IPS DF 19.7 (cell line): ENCODE measurements at regions not wholly inside any gene's neighbourhood (a gene's known extent, or its start where the extent isn't known, plus 50 kb on each side); places are given as distances from the start of the nearest gene placed in this dataset.
A peak's percentile ranks its signal among the peaks of the same experiment; 100 is the strongest.
"Not testable (repeated sequence)": the region's sequence is repeated elsewhere in the genome, so short reads cannot be mapped to it uniquely, and the experiment has no call there.

Experiments
- DNase-seq: peaks from one replicate; pipeline ENCODE4 v3.0.0-alpha.2; 2013; ENCODE audit warnings: low read depth, low spot score

DNA sequence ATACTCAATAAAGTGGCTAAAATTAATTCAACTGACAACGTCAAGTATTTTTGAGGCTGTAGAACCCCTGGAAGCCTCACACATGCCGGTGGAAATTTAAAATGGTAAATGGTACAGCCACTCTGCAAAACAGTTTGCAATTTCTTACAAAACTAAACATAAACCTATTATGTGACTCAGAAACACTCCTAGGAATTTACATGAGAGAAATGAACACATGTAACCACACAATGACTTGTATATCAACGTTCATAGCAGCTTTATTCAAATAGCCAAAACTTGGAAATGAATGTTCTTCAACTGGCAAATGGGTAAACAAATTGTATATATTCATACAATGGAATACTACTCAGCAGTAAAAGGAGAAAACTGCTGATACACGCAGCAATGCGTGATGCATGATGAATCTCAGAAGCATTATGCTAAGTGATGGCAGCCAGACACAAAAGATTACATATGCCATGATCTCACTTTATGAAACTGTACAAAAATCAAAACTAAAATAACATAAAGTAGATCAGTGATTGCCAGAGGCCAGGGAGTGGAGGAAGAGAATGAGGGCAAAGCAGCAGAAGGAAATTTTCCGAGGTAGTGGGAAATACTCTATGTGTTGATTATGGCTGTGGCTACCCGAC is 112.5 kb downstream of the FAM50B start:
- DNase-seq: no peak

- no peak for DNase-seq
Observed at GRCh38 chr6:3962291-3963280, 113.4 kb downstream of the FAM50B start.

DNA sequence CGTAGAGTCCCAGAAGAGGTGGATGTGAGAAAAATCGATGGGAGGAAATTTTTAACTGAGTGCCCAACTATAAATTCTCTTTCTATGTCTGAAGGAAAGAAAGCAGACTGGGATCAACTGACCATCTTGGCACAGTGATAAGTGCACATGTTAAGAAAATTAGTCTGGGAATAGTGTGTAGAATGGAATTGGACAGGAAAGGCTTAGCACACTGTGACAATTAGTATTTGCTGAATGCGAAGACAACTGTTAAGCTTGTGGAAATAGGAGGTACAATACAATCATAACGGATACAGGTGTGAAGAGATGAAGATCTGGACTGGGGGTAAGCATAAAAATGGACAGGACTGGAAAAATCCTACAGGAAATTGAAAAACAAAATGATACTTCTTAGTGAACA is 114.3 kb downstream of the FAM50B start:
- no peak for DNase-seq

DNA sequence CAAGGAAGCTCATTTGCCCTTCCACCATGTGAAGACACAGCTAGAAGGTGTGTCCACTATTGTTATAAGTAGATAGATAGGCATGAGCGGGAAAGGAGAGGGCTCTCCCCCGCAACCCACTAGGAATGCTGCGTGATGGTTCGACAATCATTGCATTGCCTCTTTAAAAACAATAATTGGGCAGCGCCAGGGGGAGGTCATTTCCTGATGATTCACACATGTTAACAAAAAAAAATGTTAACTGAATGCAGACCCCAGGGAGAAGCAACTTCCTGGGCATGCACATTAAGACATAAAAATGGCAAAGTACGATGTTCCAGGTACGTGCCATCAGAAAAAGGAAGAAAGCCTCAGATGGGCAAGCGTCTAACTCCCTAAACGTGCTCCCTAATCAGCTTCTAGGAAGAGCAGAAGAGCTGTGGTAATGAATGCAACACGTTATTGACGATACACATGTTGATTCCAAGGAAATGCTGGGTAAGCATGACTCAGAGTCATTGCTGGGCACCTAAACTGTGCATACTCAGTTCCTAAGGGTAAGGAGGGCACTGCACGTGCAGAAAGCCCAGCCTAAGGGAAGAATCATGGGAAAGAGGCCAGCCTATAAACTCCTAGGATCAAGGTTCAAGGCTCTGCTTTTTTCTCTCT is 113.7 kb downstream of the FAM217A start:
- no peak for DNase-seq

GRCh38 chr6:3966426-3966825 is 112.5 kb downstream of the FAM217A start:
- DNase-seq: no peak

DNA sequence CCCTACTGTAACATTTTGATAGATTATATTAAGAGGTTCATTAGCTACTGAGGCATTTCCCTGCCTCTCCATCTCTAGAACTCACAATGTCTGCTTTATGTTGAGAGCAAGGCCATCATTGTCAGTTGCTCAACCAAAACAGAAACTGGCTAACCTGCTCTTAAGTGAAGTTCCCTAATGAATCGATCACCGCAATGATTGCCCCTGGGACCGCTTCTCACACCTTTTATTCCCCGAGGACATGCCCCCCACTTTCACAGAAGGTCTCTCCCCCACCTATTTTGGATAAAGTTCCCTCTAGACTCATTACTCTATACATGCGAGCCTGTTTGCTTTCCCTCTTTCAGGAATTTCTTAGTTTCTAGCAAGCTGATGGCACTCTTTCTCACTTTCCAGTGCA is 108.8 kb downstream of the FAM217A start:
- DNase-seq: no peak

DNA sequence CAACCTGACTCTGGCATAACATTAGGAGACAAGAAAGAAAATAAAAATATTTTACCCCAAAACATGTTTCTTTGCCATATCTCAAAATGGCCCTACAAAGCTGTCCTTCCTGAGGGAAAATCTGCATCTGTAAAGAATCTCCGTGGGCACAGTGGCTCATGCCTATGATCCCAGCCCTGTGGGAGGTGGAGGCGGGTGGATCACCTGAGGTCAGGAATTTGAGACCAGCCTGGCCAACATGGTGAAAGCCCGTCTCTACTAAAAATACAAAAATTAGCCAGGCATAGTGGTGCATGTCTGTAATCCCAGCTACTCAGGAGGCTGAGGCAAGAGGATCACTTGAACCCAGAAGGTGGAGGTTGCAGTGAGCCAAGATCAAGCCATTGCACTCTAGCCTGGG is 105.8 kb downstream of the FAM217A start:
- not testable (repeated sequence) for DNase-seq

GRCh38 chr6:3977875-3978711 is 100.8 kb downstream of the FAM217A start:
- peak; percentile 63 for DNase-seq

- DNase-seq: not testable (repeated sequence)
Observed at GRCh38 chr6:3978966-3979365, 100.0 kb downstream of the FAM217A start.

DNA sequence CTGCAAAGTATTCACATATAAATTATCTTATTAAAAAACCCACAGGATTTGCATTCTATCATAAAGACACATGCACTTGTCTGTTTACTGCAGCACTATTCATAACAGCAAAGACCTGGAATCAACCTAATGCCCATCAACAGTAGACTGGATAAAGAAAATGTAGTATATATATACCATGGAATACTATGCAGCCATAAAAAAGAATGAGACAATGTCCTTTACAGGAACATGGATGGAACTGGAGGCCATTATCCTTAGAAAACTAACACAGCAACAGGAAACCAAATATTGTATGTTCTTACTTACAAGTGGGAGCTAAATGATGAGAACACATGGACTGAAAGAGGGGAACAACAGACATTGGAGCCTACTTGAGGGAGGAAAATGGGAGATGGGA is 97.0 kb downstream of the FAM217A start:
- no peak for DNase-seq

DNA sequence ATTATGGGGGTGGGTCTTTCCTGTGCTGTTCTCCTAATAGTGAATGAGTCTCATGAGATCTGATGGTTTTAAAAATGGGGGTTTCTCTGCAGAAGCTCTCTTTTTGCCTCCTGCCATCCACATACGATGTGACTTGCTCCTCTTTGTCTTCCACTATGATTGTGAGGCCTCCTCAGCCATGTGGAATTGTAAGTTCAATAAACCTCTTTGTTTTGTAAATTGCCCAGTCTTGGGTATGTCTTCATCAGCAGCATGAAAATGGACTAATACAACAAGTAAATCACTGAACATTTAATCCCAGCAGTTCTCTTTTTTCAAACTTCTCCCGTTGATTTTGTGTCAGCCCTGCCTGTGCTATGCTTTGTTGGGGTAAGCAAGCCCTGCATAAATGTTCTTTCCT is 95.2 kb downstream of the FAM217A start:
- no peak for DNase-seq

DNA sequence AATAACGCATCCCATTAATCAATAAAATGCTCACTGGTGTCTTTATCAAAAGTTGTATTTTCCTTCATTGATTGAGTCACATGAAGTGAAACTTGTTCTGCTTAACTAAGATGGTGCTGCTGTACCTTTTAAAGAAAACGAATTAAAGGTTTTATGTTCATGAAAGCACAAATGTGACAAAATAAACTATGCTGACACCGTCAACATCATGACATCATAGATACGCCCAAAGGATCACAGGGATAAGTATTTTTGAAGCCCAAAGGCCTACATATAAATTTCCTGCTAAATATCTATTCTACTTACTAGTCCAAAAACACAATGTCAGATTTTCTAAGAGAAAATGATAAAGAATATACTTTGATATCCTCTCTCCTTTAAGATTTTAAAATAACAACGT is 94.4 kb downstream of the FAM217A start:
- no peak for DNase-seq

- no peak for DNase-seq
Observed at GRCh38 chr6:3986241-3986640, 92.7 kb downstream of the FAM217A start.

- no peak for DNase-seq
Observed at GRCh38 chr6:3987053-3987452, 91.9 kb downstream of the FAM217A start.

- DNase-seq: no peak
Observed at GRCh38 chr6:3987576-3987975, 91.4 kb downstream of the FAM217A start.

DNA sequence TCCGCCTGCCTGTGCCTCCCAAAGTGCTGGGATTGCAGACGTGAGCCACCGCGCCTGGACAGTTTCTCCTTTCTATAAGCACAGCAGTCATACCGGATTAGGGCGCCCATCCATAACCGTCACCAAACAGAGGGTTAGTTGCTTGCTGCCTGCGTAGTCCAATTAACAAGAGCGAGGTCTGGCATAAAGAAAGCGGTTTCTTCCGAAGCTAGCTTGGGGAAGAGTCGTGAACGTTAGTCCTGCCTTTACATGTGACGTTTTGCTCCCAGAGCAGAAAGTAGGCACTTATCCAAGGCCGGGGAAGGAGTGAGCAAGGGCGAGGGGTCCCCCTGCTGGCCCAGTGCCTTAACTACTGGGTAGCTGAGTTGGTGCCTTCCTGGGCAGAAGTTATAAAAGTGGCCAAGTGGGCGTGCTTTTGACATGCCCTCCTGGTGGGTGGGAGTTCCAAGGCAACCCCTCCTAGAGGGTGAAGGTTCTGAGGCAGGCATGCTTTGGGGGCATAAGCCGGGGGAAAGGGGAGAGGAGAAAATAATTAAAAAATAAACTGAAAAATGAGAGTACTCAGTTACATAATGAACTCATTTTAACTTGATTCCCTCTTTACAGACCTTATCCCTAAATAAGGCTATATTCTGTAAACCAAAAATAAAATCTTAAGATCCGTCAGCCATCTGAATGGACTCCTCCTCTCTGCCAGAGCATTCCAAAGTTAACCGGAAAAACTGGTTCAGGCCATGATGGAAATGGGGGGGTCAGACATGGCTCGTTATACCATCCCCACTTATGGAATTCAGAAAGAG is 88.0 kb downstream of the FAM217A start:
- DNase-seq: peak; percentile 50

- no peak for DNase-seq
Observed at GRCh38 chr6:3991941-3992340, 87.0 kb downstream of the FAM217A start.

DNA sequence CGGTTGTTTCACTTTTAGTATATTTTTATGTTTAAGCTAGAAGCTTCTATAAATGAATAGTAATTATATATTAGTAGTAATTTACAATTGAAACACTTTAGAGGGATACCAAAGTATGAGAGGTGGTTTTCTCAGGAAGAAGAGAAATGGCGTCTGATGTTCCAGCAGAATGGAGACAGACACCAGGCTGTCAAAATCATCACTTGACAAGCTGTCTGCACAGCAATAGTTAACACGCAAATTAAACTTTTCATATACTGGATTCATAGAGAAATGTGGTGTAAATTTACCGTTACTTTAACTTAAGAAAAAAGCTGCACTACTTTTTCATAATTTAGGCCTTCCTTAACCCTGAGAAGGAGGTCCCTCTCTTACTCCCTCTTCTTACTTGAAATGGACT is 82.6 kb downstream of the FAM217A start:
- DNase-seq: no peak

DNA sequence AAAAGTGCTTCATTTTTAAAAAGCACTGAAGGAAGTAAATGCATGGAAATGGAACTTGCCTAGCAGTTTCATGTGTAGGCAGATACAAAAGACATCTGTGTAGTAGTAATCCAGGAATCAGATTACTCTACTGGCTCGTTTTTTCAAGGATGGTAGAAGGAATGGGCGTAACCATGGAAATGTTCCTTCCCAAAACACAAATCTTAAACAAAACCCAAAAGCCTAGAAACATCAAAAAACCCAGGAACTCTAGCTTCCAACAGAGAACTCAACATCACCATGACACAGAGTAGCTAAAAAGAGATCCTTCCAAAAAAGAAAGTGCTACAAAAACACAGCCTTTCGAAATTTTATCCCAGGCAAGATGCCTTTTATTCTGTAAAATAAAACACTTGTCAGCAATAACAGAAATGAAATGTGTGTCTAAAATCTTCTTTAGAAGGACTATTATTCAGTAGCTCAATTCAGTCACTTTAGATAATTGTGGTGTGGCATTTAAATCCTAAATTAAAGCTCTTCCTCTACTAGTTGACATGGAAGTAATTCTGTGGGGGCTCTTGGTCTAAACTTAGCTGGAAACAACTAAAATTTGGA is 81.7 kb downstream of the FAM217A start:
- no peak for DNase-seq
